PC-3 (cell line): ENCODE measurements at regions not wholly inside any gene's neighbourhood (a gene's known extent, or its start where the extent isn't known, plus 50 kb on each side); places are given as distances from the start of the nearest gene placed in this dataset.
"Not testable (repeated sequence)": the region's sequence is repeated elsewhere in the genome, so short reads cannot be mapped to it uniquely, and the experiment has no call there.

Experiments
- ATAC-seq: fragments of 200-7000 bp; cut with Tn5 transposase; 2 replicates; pipeline ENCODE4 v1.9.1; 2020; ENCODE audit warnings: mild to moderate bottlenecking, moderate library complexity
- BruUV-seq: library from RNA; stranded (reverse); fragments of 400-500 nt; replicated peaks from 2 replicates; lab custom pipeline; 2021; lab: Mats Ljungman, UMichigan
- CTCF ChIA-PET: fragments of 300-600 bp; sonication (Branson Sonifier 250); formaldehyde crosslinking; loops from one replicate; lab custom pipeline; 2022; ENCODE audit warnings: antibody characterized with exemption; lab: Charles Lee
- POLR2A ChIA-PET: fragments of 300-600 bp; sonication (Branson Sonifier 250); formaldehyde crosslinking; loops from one replicate; lab custom pipeline; 2022; ENCODE audit warnings: antibody characterized with exemption; ENCODE audit not compliant: unreplicated experiment; lab: Charles Lee
- DNase-seq: peaks from one replicate; pipeline ENCODE4 v3.0.0-alpha.2; 2015
- H2AFZ ChIP-seq: fragments of 300-600 bp; sonication (generic); 2 replicates; pipeline ENCODE4 v1.6.0; 2016; ENCODE audit warnings: antibody characterized with exemption, low read length
- H3F3A ChIP-seq: fragments of 300-600 bp; sonication (generic); one replicate; pipeline ENCODE4 v1.6.0; 2017; ENCODE audit warnings: antibody characterized with exemption, low read length, control low read depth, mild to moderate bottlenecking; ENCODE audit not compliant: unreplicated experiment
- H3K27ac ChIP-seq: fragments of 300-600 bp; sonication (generic); 2 replicates; pipeline ENCODE4 v1.5.1; 2016; ENCODE audit warnings: mild to moderate bottlenecking, low read length
- H3K27me3 ChIP-seq: fragments of 300-600 bp; sonication (generic); 2 replicates; pipeline ENCODE4 v1.6.1; 2016; ENCODE audit warnings: low read length, mixed read lengths
- H3K36me3 ChIP-seq: fragments of 300-600 bp; sonication (generic); 2 replicates; pipeline ENCODE4 v1.6.1; 2016; ENCODE audit warnings: low read depth, mixed run types, low read length, mixed read lengths
- H3K4me1 ChIP-seq: fragments of 300-600 bp; sonication (generic); 2 replicates; pipeline ENCODE4 v1.5.1; 2016; ENCODE audit warnings: low read length; ENCODE audit not compliant: insufficient read depth
- H3K4me2 ChIP-seq: fragments of 300-600 bp; sonication (generic); 2 replicates; pipeline ENCODE4 v1.6.0; 2016; ENCODE audit warnings: low read length
- H3K4me3 ChIP-seq: fragments of 300-600 bp; sonication (generic); 2 replicates; pipeline ENCODE4 v1.5.1; 2016; ENCODE audit warnings: mild to moderate bottlenecking, low read length, mixed read lengths
- H3K79me2 ChIP-seq: fragments of 300-600 bp; sonication (generic); 2 replicates; pipeline ENCODE4 v1.6.1; 2017; ENCODE audit warnings: low read length, mixed read lengths
- H3K9ac ChIP-seq: fragments of 300-600 bp; sonication (generic); 2 replicates; pipeline ENCODE4 v1.6.0; 2016; ENCODE audit warnings: mild to moderate bottlenecking, low read length
- H3K9me2 ChIP-seq: fragments of 300-600 bp; sonication (generic); replicated peaks from 2 replicates; pipeline ENCODE4 v1.6.1; 2016; ENCODE audit warnings: mixed run types, low read length, mixed read lengths
- H3K9me3 ChIP-seq: fragments of 300-600 bp; sonication (generic); 2 replicates; pipeline ENCODE4 v1.6.1; 2016; ENCODE audit warnings: low read length, mixed read lengths
- H4K20me1 ChIP-seq: fragments of 300-600 bp; sonication (generic); 2 replicates; pipeline ENCODE4 v1.6.1; 2016; ENCODE audit warnings: low read length, mixed read lengths
- EZH2 ChIP-seq: fragments of 300-600 bp; sonication (generic); IDR thresholded peaks from one replicate; pipeline ENCODE4 v1.6.1; 2017; ENCODE audit warnings: antibody characterized with exemption, mild to moderate bottlenecking, low read length; ENCODE audit not compliant: unreplicated experiment
- EZH2phosphoT487 ChIP-seq: fragments of 300-600 bp; sonication (generic); IDR thresholded peaks from 2 replicates; pipeline ENCODE4 v1.6.1; 2018; ENCODE audit warnings: mild to moderate bottlenecking, antibody characterized with exemption, low read length, borderline replicate concordance
- intact Hi-C: fragments of 100-400 bp; cut with micrococcal nuclease; formaldehyde crosslinking; loops from 2 replicates; pipeline ENCODE4 v1.9.0; 2023
- TF ChIP-seq, protein P1 (sequence below): fragments of 300-600 bp; sonication (generic); conservative IDR thresholded peaks from 2 replicates; pipeline ENCODE4 v1.5.1; 2017; ENCODE audit warnings: antibody characterized with exemption, low read depth, mild to moderate bottlenecking, low read length

DNA sequence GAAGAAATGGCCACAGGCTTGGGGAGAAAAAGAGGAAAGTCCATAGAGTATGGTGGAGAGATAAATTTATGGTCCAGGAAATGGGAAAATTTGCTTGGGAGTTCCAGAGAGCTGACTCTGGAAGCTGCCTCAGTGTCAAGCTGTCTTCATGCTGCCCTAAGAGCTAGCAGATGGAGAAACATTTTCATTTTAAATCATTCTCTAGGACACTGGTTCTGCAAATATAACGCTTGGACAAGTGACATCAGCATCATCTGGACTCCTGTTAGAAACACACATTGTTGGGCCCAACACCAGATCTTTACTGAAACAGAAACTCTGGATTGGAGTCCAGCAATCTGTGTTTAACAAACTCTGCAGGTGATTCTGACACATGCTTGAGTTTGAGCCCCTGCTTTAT, 592.0 kb upstream of the KLF12 start:
- Histone ChIP-seq H3K4me2 (no peak overlapping the region), H3F3A (no peaks in the 10 kb centered on the region), H3K4me1 (no peaks in the 10 kb centered on the region), H3K9ac (no peak overlapping the region), H2AFZ (no peak overlapping the region), H4K20me1 (no peaks in the 10 kb centered on the region), H3K9me3 (no peaks in the 10 kb centered on the region), H3K9me2 (no peaks in the 10 kb centered on the region), H3K4me3 (no peak overlapping the region), H3K27me3 (no peaks in the 10 kb centered on the region), H3K36me3 (no peaks in the 10 kb centered on the region), H3K27ac (no peak overlapping the region), H3K79me2 (no peaks in the 10 kb centered on the region)
- ChIA-PET CTCF (no interaction called here), POLR2A (no interaction called here)
- intact Hi-C loops = no loop called here
- no peak for ATAC-seq
- no TSS peak for BruUV-seq
- no peak for TF ChIP-seq EZH2
- TF ChIP-seq, protein P1, sequence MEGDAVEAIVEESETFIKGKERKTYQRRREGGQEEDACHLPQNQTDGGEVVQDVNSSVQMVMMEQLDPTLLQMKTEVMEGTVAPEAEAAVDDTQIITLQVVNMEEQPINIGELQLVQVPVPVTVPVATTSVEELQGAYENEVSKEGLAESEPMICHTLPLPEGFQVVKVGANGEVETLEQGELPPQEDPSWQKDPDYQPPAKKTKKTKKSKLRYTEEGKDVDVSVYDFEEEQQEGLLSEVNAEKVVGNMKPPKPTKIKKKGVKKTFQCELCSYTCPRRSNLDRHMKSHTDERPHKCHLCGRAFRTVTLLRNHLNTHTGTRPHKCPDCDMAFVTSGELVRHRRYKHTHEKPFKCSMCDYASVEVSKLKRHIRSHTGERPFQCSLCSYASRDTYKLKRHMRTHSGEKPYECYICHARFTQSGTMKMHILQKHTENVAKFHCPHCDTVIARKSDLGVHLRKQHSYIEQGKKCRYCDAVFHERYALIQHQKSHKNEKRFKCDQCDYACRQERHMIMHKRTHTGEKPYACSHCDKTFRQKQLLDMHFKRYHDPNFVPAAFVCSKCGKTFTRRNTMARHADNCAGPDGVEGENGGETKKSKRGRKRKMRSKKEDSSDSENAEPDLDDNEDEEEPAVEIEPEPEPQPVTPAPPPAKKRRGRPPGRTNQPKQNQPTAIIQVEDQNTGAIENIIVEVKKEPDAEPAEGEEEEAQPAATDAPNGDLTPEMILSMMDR = no peak
- no peak for TF ChIP-seq EZH2phosphoT487
- no peak for DNase-seq

DNA sequence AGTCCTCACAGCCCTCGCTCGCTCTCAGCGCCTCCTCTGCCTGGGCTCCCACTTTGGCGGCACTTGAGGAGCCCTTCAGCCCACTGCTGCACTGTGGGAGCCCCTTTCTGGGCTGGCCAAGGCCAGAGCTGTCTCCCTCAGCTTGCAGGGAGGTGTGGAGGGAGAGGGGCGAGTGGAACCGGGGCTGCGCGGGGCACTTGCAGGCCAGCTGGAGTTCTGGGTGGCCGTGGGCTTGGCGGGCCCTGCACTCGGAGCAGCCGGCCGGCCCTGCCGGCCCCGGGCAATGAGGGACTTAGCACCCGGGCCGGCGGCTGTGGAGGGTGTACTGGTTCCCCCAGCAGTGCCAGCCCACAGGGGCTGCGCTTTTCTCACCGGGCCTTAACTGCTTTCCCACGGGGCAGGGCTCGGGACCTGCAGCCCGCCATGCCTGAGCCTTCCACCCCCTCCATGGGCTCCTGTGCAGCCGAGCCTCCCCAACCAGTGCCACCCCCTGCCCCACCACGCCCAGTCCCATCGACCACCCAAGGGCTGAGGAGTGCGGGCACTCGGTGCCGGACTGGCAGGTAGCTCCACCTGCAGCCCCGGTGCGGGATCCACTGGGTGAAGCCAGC, 584.1 kb upstream of the KLF12 start:
- H3K79me2 ChIP-seq, H2AFZ ChIP-seq, H3K9me3 ChIP-seq, H4K20me1 ChIP-seq, H3K27me3 ChIP-seq, DNase-seq, H3K4me3 ChIP-seq, H3K36me3 ChIP-seq, intact Hi-C loops, BruUV-seq, H3K9me2 ChIP-seq, H3K9ac ChIP-seq, POLR2A ChIA-PET, H3K4me1 ChIP-seq, H3K27ac ChIP-seq, CTCF ChIA-PET, H3K4me2 ChIP-seq, H3F3A ChIP-seq, ATAC-seq: not testable (repeated sequence)

DNA sequence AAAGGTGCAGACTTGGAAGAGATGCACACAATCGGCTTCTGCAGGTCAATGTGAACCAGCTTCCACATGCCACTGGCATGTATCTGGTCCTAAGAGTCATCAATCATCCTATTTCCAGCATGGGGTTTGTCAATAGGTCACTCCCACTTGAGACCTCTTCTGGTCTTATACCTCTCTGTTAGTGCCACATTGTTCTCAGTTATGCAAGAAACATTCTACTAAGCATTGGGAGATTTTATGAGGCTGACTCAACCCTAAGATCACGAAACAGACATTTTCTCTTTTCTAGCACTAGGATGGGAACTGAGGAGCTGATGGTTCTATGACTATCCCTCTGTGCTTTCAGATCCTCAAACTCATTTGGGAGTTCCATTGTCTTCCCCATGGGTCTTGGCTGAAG, 581.5 kb upstream of the KLF12 start:
- Histone ChIP-seq H3K9me2 (no peaks in the 10 kb centered on the region), H3K4me2 (no peak overlapping the region), H2AFZ (no peak overlapping the region), H3K79me2 (no peaks in the 10 kb centered on the region), H3K27ac (no peak overlapping the region), H3F3A (no peaks in the 10 kb centered on the region), H3K36me3 (no peaks in the 10 kb centered on the region), H3K4me1 (no peaks in the 10 kb centered on the region), H4K20me1 (no peaks in the 10 kb centered on the region), H3K9me3 (no peaks in the 10 kb centered on the region), H3K4me3 (no peak overlapping the region), H3K9ac (no peak overlapping the region), H3K27me3 (no peaks in the 10 kb centered on the region)
- ATAC-seq = peak; percentile 50
- no peak for TF ChIP-seq EZH2
- TF ChIP-seq, protein P1 = no peak
- no peak for TF ChIP-seq EZH2phosphoT487
- POLR2A ChIA-PET = no interaction called here
- CTCF ChIA-PET = no interaction called here
- intact Hi-C loops = no loop called here
- peak; percentile 54 for DNase-seq
- no TSS peak for BruUV-seq
